ENCODE measurements at regions not wholly inside any gene's neighbourhood (a gene's known extent, or its start where the extent isn't known, plus 50 kb on each side); places are given as distances from the start of the nearest gene placed in this dataset.
"Not testable (repeated sequence)": the region's sequence is repeated elsewhere in the genome, so short reads cannot be mapped to it uniquely, and the experiment has no call there.

DNA sequence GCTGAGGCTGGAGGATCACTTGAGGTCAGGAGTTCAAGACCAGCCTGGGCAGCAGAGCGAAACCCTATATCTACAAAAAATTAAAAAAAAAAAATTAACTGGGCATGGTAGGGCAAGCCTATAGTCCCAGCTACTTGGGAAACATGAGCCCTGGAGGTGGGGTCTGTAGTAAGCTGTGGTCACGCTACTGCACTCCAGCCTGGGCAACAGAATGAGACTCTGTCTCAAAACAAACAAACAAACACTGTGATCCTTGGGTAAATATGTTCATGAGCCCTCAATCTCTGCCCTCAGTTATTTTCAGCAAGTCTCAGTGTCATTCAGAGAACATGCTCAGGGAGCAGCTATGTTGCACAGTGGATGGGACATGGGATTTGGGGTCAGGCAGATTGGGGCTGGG, 76.2 kb downstream of the PTTG1 start:
- no peak overlapping the region for H2AK5ac ChIP-seq (ENCODE audit: low read depth, low read length)
- POLR2A ChIA-PET (ENCODE audit: unreplicated experiment), result no interaction called here
- no peak for DNase-seq
- no peak for ATAC-seq (ENCODE audit: low read depth)
- H3K27me3 ChIP-seq (ENCODE audit: control insufficient read depth, insufficient read depth, low read length), result peaks cover 12% of the 10 kb centered on the region
- H2BK5ac ChIP-seq (ENCODE audit: low read depth, low read length, poor library complexity, severe bottlenecking), result no peak overlapping the region
- WGBS, 2 experiments (ENCODE audit: extremely low coverage in 2 of 2, insufficient read length in 1 of 2), result no CpG with 5 or more reads among the region's 2 CpGs
- no peak overlapping the region for H3K18ac ChIP-seq (ENCODE audit: low read depth, low read length)
- no peak overlapping the region for H3K56ac ChIP-seq (ENCODE audit: extremely low read depth, insufficient read depth, low read length)
- H4K91ac ChIP-seq (ENCODE audit: insufficient read depth, low read depth, low read length), result no peak overlapping the region
- dilution Hi-C loops (cut with HindIII; ENCODE audit: low sequenced_read_pairs, unreplicated experiment) (no loop called here), in situ Hi-C loops (cut with MboI; ENCODE audit: low sequenced_read_pairs) (no loop called here), intact Hi-C loops (cut with micrococcal nuclease) (no loop called here)
- H2BK15ac ChIP-seq (ENCODE audit: low read depth, low read length), result no peak overlapping the region
- no peaks in the 10 kb centered on the region for H3K9me3 ChIP-seq (ENCODE audit: control insufficient read depth, insufficient read depth, low read length)
- no peak overlapping the region for H2BK20ac ChIP-seq (ENCODE audit: low read depth, low read length)
- H3K14ac ChIP-seq (replicated peaks; ENCODE audit: low read depth, low read length), result no peak overlapping the region
- no peaks in the 10 kb centered on the region for H3K4me1 ChIP-seq (ENCODE audit: control insufficient read depth, insufficient read depth, low read length)
- H3K9me1 ChIP-seq (ENCODE audit: insufficient read depth, low read length), result no peaks in the 10 kb centered on the region
- no peak overlapping the region for H2AK9ac ChIP-seq (replicated peaks; ENCODE audit: low read depth, low read length, poor library complexity)
- CTCF ChIA-PET, result no interaction called here
- no peak overlapping the region for H2AFZ ChIP-seq (replicated peaks; ENCODE audit: low read length, poor library complexity)
- H3K23ac ChIP-seq (ENCODE audit: low read depth, low read length), result no peak overlapping the region
- H3K36me3 ChIP-seq (ENCODE audit: control insufficient read depth, insufficient read depth, low read length), result no peaks in the 10 kb centered on the region
- no peak overlapping the region for H4K8ac ChIP-seq (ENCODE audit: low read depth in 2 of 2, low read length in 2 of 2)
- H4K20me1 ChIP-seq (ENCODE audit: insufficient read depth, low read length), result no peaks in the 10 kb centered on the region
- no peaks in the 10 kb centered on the region for H3K79me1 ChIP-seq (ENCODE audit: low read depth in 1 of 2, low read length in 2 of 2)
- no TSS peak for BruUV-seq (replicated peaks)
- H3K9ac ChIP-seq (ENCODE audit: low read depth, low read length), result no peak overlapping the region
- H3K4me2 ChIP-seq (ENCODE audit: low read depth, low read length), result no peak overlapping the region
- H3K4ac ChIP-seq (ENCODE audit: low read depth, low read length), result no peak overlapping the region
- no peak overlapping the region for H4K5ac ChIP-seq (ENCODE audit: low read depth, low read length)
- no peak for TF ChIP-seq MXI1 (IDR thresholded peaks at IDR 0.05; ENCODE audit: borderline replicate concordance, low read depth, low read length)
- no peak for TF ChIP-seq SMC3 (IDR thresholded peaks at IDR 0.05; ENCODE audit: low read depth, low read length)
- no peak for TF ChIP-seq CEBPB (IDR thresholded peaks at IDR 0.05; ENCODE audit: low read depth, low read length)
- H3K4me3 ChIP-seq (ENCODE audit: insufficient read depth, low read depth, low read length), result no peak overlapping the region
- H2BK120ac ChIP-seq (ENCODE audit: low read depth, low read length), result no peak overlapping the region
- H3K27ac ChIP-seq (ENCODE audit: insufficient read depth, low read length), result no peak overlapping the region

DNA sequence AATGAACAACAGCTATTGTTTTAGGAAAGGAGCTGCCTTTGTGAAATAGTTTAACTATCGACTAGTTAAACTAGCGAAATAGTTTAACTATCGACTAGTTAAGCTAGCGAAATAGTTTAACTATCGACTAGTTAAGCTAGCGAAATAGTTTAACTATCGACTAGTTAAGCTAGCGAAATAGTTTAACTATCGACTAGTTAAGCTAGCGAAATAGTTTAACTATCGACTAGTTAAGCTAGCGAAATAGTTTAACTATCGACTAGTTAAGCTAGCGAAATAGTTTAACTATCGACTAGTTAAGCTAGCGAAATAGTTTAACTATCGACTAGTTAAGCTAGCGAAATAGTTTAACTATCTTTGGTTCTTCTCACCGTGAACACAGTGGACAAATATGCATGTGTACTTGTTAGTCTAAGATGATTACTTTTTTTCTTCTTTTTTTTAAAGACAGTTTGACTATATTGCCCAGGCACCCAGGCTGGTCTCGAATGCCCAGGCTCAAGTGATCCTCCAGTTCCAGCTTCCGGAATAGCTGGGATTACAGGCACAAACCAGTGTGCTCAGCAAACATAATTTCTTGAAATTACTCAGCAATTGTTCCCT, 76.9 kb downstream of the PTTG1 start:
- H3K36me3 ChIP-seq (ENCODE audit: control insufficient read depth, insufficient read depth, low read length); H4K8ac ChIP-seq (ENCODE audit: low read depth in 2 of 2, low read length in 2 of 2); in situ Hi-C loops (cut with MboI; ENCODE audit: low sequenced_read_pairs); H3K14ac ChIP-seq (replicated peaks; ENCODE audit: low read depth, low read length); dilution Hi-C loops (cut with HindIII; ENCODE audit: low sequenced_read_pairs, unreplicated experiment); BruUV-seq (replicated peaks); H3K9ac ChIP-seq (ENCODE audit: low read depth, low read length); ATAC-seq (ENCODE audit: low read depth); intact Hi-C loops (cut with micrococcal nuclease); H3K9me1 ChIP-seq (ENCODE audit: insufficient read depth, low read length); H4K91ac ChIP-seq (ENCODE audit: insufficient read depth, low read depth, low read length); H2BK120ac ChIP-seq (ENCODE audit: low read depth, low read length); H3K4ac ChIP-seq (ENCODE audit: low read depth, low read length); H2AK5ac ChIP-seq (ENCODE audit: low read depth, low read length); H2AFZ ChIP-seq (replicated peaks; ENCODE audit: low read length, poor library complexity); H4K5ac ChIP-seq (ENCODE audit: low read depth, low read length); H3K79me1 ChIP-seq (ENCODE audit: low read depth in 1 of 2, low read length in 2 of 2); H2BK15ac ChIP-seq (ENCODE audit: low read depth, low read length); H3K56ac ChIP-seq (ENCODE audit: extremely low read depth, insufficient read depth, low read length); CTCF ChIA-PET; H3K18ac ChIP-seq (ENCODE audit: low read depth, low read length); H3K23ac ChIP-seq (ENCODE audit: low read depth, low read length); H3K4me2 ChIP-seq (ENCODE audit: low read depth, low read length); H3K9me3 ChIP-seq (ENCODE audit: control insufficient read depth, insufficient read depth, low read length); H3K27ac ChIP-seq (ENCODE audit: insufficient read depth, low read length); H2AK9ac ChIP-seq (replicated peaks; ENCODE audit: low read depth, low read length, poor library complexity); H3K4me3 ChIP-seq (ENCODE audit: insufficient read depth, low read depth, low read length); H2BK20ac ChIP-seq (ENCODE audit: low read depth, low read length); DNase-seq; POLR2A ChIA-PET (ENCODE audit: unreplicated experiment); H3K4me1 ChIP-seq (ENCODE audit: control insufficient read depth, insufficient read depth, low read length); H4K20me1 ChIP-seq (ENCODE audit: insufficient read depth, low read length); H2BK5ac ChIP-seq (ENCODE audit: low read depth, low read length, poor library complexity, severe bottlenecking): not testable (repeated sequence)
- peaks cover 12% of the 10 kb centered on the region for H3K27me3 ChIP-seq (ENCODE audit: control insufficient read depth, insufficient read depth, low read length)
- no CpG with 5 or more reads among the region's 21 CpGs for WGBS, 2 experiments (ENCODE audit: extremely low coverage in 2 of 2, insufficient read length in 1 of 2)

Measured in IMR-90 (cell line).